ENCODE measurements at regions not wholly inside any gene's neighbourhood (a gene's known extent, or its start where the extent isn't known, plus 50 kb on each side); places are given as distances from the start of the nearest gene placed in this dataset.

GRCh38 chr3:134729649-134730048 is 65.4 kb upstream of the EPHB1 start:
- TF ChIP-seq POLR2A (IDR thresholded peaks at IDR 0.05) (no peak), CTCF (IDR thresholded peaks at IDR 0.05) (no peak)

Data from right lobe of liver (tissue), 4 donors.